NCI-H526 treated with DMSO at 0.1 percent for 48 hours (cell line): ENCODE measurements at regions not wholly inside any gene's neighbourhood (a gene's known extent, or its start where the extent isn't known, plus 50 kb on each side); places are given as distances from the start of the nearest gene placed in this dataset.
"Not testable (repeated sequence)": the region's sequence is repeated elsewhere in the genome, so short reads cannot be mapped to it uniquely, and the experiment has no call there.

Source experiments
- DNase-seq: peaks from one replicate; lab custom pipeline; 2025; lab: John Stamatoyannopoulos, UW

DNA sequence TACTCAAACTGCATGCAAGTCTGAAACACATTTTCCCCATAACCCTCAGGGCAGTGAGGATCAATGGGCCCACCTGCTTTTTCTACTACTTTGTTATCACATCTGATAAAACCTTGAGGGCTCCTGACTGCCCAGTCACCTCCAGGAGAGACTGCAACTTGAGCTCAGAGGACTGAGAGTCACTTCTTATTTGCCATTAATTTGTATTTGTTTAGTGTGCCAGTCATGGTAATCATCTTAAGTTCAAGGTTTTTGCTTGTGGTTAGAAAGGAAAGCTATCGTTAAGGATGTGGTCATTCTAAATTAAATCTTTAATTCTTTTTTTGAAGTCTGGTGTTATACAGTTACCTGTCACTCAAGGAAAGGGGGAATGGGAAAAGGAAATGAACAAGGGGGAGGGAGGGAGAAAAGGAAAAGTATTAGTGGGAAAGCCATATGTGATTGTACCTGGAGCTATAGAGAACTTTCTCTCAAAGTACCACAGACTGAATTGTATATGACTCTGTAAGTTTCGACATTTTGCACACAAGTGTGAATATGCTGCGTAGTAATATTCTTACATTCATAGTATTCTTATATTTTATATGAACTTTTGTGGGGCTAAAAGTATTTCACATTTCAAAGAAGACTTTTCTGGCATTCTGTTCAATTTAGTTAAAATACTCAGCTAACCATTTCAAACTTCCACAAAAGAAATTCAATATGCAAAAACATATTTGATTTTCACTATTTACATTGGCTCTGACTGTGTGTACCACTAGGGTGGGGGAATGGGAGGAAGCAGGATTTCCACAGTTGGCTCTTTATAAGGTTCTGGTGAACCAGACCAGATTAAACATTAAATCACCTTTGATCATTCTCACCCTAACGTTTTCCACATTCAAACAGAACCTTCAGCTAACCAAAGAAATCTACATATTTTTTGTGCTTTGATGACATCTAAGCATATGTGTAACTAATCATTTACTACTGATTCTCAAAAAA is 166.5 kb upstream of the ATP11B start:
- no peak for DNase-seq

DNA sequence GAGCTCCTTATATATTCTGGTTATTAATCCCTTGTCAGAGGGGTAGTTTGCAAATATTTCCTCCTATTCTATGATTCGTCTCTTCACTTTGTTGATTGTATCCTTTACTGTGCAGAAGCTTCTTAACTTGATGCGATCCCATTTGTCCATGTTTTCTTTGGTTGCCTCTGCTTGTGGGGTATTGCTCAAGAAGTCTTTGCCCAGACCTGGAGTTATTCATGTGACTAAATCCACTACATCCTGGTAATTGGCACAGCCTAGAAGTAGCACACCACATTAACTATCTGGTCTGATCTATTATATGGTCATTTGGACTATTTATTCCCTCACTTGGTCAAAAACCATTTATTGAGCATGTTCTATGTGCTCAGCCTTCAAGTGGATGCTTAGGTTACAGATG is 164.8 kb upstream of the ATP11B start:
- no peak for DNase-seq

GRCh38 chr3:182629521-182629920 is 163.8 kb upstream of the ATP11B start:
- no peak for DNase-seq

DNA sequence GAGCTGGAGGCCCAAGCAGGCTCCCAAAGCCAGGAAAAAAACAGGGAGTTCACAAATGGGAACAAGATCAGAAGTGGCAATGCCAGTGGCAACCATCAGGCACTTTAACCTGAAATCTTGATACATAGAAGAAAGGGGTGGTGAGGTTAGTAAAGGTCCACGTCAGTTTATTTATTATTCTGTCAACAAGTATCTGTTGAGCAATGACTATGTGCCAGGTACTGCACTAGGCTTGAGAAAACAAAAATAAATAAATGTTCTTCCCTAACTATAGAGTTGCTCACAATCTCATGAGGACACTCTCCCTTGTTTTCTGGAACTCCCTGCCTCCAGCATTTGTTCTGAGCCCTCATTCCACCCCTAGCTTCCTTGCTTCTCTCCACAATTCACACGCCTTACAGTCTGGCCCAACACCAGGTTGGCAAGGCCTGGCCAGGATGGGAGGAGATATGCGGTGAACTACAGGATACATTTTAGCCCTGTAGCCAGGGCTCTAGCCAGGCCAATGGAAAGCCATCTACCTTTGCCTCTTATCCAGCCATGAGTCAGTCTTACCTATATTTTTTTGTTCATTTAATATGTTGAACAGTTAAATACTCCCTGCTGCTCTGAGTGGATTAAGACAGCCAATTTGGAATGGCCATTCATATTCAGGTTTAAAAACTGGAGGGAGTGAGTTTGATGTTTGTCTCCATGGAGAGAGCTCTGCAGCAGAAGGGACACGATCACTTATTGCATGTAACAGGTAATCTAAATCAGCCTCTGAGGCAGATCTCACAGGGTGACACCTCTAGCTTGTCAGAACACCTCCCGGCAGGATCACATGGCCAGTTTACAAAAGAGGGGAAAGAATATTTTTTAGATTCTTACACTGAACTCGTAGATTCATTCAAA is 161.9 kb upstream of the ATP11B start:
- DNase-seq = no peak

DNA sequence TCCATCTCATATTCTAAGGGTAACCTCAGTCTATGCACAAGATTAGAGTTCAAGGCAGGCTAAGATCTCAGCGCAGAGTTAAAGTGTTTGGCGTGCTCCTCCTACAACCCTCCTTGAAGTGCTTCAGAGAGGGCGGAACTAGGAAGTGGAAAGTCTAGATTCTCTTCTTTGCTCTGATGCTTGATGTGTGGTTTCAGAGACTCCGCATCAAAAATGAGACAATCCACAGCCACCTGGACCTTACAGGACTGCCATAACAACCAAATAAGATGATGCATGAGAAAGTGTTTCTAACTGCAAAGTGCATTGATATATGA is 161.3 kb upstream of the ATP11B start:
- no peak for DNase-seq

DNA sequence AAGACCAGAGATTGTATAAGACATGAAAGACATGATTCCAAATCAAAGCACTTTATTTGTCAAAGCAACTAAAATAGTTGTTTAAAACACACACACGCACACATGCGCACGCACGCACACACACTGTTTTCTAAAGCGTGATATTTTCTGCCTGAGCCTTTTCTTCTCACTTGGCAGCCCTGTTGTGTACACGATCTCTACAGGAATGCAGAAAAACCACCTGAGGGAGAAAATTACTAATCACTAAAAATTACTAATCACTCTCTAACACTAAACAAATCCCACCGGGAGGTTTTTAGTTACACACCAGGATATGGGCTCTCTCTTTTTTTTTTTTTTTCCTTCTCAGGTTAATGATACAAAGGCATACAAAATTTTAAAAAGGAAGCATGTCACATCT is 160.1 kb upstream of the ATP11B start:
- DNase-seq = no peak

DNA sequence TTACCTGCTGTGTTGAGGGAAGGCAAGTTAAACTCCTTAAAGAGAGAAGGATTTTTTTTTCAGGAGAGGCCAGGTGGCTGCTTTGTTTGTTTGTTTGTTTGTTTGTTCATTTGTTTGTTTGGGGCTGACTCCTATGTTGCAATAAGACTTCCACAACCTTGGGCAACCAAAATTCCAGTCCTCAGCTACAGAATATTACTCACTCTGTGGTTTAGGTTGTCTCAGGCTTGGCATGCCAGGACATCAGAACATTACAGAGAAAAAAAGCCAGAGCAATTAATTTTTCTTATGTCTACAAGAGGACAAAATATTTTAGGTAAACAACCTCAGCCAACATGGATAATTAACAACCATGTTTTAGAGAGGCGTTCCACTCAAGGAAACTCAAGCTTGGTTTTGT is 156.7 kb upstream of the ATP11B start:
- DNase-seq = no peak

GRCh38 chr3:182637350-182638110 is 155.8 kb upstream of the ATP11B start:
- DNase-seq = no peak

GRCh38 chr3:182644013-182644412 is 149.3 kb upstream of the ATP11B start:
- DNase-seq = no peak

- DNase-seq = no peak
These were observed 148.4 kb upstream of the ATP11B start for GRCh38 chr3:182644790-182645433.

DNA sequence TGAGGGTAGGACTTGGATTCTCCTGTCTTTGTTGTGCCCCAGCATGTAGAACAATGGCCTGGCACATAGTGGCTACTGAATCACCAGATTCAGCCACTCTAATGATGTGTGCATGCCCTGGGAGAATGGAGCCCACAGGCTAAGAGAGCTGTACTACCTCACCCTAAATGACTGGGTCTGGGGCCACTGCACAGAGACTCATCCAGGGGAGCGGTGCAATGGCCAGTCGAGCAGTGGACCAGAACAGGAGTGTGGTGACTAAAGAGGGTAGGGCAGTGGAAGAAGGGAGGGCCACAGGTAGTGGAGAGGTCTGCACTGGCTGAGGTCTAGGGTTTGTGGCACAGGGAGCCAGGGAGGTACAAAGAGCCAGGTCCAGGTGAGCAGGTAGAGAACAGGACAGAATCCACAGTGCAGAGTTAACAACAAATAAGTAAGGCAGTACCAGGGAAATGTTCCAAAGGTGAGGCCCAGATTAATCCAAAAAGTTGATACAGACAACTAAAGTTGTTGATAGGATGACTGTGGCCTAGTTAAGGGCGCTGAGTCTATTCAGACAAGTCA is 142.7 kb upstream of the ATP11B start:
- DNase-seq = no peak

DNA sequence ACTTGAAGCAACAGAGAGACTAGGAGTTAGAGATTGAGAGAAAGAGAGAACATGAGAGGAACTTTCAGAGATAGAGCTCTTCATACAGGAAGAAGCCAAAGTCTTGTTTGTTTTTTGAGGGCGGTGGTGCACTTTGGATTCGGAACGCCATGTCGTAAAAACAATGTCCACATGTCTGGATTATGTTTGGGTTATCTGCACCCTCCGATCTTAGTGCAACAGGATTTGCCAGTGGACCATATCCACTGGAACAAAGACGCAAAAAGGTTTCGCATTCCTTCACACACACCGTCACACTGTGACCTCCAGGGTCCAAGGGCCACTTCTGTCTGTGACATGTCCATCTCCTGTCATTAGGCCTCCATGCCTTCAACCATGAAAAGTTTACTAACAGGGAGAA is 141.8 kb upstream of the ATP11B start:
- no peak for DNase-seq

DNA sequence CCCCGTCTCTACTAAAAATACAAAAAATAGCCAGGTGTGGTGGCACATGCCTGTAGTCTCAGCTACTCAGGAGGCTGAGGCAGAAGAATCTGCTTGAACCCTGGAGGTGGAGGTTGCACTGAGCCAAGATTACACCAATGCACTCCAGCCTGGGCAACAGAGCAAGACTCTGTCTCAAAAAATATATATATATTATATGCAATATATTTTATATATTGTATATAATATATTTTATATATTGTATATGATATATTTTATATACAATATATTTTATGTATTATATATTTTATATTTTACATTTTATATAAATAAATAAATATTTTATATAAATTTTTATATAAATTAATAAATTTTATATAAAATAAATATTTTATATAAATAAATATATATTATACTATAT is 140.2 kb upstream of the ATP11B start:
- not testable (repeated sequence) for DNase-seq

GRCh38 chr3:182668541-182668940 is 124.8 kb upstream of the ATP11B start:
- no peak for DNase-seq

DNA sequence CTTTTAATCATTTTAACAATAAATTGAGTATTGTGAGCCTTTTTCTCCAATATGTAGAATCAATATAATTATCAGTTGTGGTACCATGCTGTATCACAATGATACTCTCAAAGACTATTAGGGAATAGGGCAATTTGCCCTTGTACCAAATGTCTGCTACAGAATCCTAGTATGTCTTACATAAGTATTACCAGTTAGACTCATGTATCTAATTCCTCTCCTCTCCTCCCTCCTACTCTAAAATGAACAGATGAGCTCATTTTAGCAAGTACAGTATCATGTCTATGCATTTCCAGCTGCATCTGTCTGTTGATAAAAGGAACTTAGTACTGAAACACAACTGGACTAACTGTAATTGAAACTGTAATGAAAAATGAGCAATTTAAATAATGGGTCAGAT is 124.3 kb upstream of the ATP11B start:
- DNase-seq = no peak

GRCh38 chr3:182671541-182671940 is 121.8 kb upstream of the ATP11B start:
- no peak for DNase-seq

GRCh38 chr3:182671942-182672341 is 121.4 kb upstream of the ATP11B start:
- DNase-seq = no peak

DNA sequence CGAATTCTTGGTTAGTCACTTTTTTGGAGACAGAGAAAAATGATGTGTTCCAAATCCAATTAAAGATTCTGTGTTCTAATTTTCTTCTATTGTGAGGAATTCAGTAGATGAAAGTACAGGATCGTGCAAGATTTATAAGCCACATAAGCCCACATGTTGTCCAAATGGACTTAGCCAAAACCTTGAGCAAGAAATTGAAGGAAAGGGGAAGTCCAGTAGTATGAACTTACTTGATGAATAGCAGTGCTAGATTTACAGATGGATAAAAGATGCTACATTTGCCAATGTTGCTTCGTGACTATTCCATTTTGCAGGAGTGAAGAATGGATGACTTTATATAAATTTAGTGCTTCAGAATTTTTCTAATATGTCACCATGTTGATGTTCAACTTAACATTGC is 120.0 kb upstream of the ATP11B start:
- no peak for DNase-seq

GRCh38 chr3:182682263-182683241 is 110.8 kb upstream of the ATP11B start:
- peak; percentile 7 for DNase-seq

- peak; percentile 59 for DNase-seq
These were observed 109.9 kb upstream of the ATP11B start for GRCh38 chr3:182683453-182683852.
